IPS-15b (cell line): ENCODE measurements at regions not wholly inside any gene's neighbourhood (a gene's known extent, or its start where the extent isn't known, plus 50 kb on each side); places are given as distances from the start of the nearest gene placed in this dataset.
"Not testable (repeated sequence)": the region's sequence is repeated elsewhere in the genome, so short reads cannot be mapped to it uniquely, and the experiment has no call there.

Source experiments
- H3K27me3 ChIP-seq: one replicate; pipeline ENCODE4 v1.6.1; 2013; ENCODE audit warnings: low read length; ENCODE audit not compliant: control insufficient read depth, insufficient read depth
- H3K36me3 ChIP-seq: one replicate; pipeline ENCODE4 v1.6.1; 2013; ENCODE audit warnings: low read length; ENCODE audit not compliant: control insufficient read depth, insufficient read depth
- H3K4me1 ChIP-seq: one replicate; pipeline ENCODE4 v1.6.1; 2013; ENCODE audit warnings: mild to moderate bottlenecking, low read length; ENCODE audit not compliant: control insufficient read depth, insufficient read depth
- H3K4me3 ChIP-seq: one replicate; pipeline ENCODE4 v1.5.1; 2013; ENCODE audit warnings: low read depth, low read length
- H3K9ac ChIP-seq: one replicate; pipeline ENCODE4 v1.6.1; 2013; ENCODE audit warnings: low read depth, mild to moderate bottlenecking, low read length
- H3K9me3 ChIP-seq: one replicate; pipeline ENCODE4 v1.6.1; 2013; ENCODE audit warnings: mild to moderate bottlenecking, low read length; ENCODE audit not compliant: control insufficient read depth, insufficient read depth

DNA sequence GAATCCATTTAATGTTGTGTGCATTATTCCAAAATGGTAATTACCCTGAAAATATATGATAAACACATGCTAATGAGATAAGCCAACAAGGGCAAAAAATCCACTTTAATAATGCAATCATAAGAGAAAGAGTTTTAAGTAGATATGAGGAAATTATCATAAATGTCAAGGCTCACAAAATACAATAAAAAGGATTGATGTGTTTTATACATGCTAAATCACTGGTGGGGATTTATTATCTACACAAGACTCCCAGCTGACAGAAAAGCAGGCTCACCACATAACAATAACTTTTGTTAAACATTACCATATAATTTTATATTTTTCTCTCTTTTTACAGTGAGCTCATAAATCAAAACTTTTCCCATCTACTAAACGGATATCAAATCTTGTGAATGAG is 306.2 kb upstream of the GRAMD2B start:
- no peaks in the 10 kb centered on the region for H3K4me1 ChIP-seq
- no peaks in the 10 kb centered on the region for H3K27me3 ChIP-seq
- H3K9ac ChIP-seq = no peak overlapping the region
- H3K36me3 ChIP-seq = no peaks in the 10 kb centered on the region
- no peak overlapping the region for H3K4me3 ChIP-seq
- peaks cover 2% of the 10 kb centered on the region for H3K9me3 ChIP-seq

DNA sequence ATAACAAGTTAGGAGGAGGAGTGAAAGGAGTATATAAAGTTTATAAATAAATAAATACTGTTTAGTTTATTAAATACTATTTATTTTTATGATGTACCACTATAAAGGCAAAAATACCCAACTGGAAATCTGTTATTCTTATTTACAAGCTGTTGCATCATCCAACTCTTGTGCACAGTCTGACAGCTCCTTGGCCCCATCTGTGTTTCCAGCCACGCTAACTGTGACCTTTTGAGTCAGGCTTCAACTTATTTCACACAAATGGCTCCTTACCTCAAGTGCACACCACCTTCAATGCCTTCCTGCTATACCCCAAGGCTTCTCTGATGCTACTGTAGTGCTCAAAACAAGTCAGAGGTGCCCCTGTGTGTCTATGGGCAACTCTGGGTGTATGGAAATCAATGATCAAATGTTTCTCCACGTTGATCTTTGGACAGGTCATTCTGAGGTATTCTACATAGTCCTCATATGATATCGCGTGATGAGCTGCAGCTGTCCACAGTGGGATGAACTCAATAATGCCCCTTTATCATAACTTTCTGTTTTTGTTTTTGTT is 303.2 kb upstream of the GRAMD2B start:
- Histone ChIP-seq H3K9me3 (no peaks in the 10 kb centered on the region), H3K27me3 (no peaks in the 10 kb centered on the region), H3K36me3 (no peaks in the 10 kb centered on the region), H3K4me1 (peaks cover 9% of the 10 kb centered on the region), H3K4me3 (no peak overlapping the region), H3K9ac (no peak overlapping the region)

DNA sequence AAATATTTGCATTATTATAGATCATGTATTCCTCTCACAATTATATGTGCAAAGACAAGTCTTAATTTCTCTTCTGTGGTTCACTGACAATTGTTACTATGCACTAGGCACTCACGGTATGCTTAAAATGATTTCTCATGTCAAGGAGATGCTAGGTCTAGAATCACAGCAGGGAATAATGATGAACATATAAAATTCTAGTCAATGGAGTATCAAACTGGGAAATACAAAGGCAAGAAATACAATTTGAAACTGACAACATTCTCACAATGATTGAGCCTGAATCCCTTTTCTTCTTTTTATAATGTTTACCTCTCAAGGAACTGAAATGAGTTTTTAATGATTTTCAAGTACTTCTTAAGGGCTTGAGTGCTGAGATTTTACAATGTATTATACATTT is 302.3 kb upstream of the GRAMD2B start:
- Histone ChIP-seq H3K4me1 (peaks cover 12% of the 10 kb centered on the region), H3K9ac (no peak overlapping the region), H3K36me3 (no peaks in the 10 kb centered on the region), H3K4me3 (no peak overlapping the region), H3K27me3 (no peaks in the 10 kb centered on the region), H3K9me3 (no peaks in the 10 kb centered on the region)

DNA sequence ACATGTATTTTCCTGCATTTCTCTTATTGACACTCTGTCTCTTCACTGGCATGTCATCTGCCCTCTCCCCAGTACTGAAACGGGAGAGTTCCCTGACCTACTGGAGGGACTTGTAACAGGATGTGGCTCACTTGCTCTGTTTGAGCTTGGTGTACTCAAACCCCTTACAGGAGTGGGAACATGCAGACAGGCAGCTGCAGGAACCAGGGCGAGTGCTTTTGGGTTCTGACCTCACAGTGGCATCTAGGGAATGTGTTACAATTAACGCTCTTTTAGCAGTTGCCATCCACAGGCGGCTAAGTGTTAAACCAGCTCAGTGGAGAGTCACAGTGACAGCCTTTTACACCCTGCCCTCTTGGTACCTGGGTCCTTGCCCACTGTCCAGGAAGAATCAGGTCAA is 300.3 kb upstream of the GRAMD2B start:
- no peak overlapping the region for H3K9ac ChIP-seq
- no peaks in the 10 kb centered on the region for H3K36me3 ChIP-seq
- H3K4me3 ChIP-seq = no peak overlapping the region
- H3K9me3 ChIP-seq = no peaks in the 10 kb centered on the region
- H3K4me1 ChIP-seq = peaks cover 12% of the 10 kb centered on the region
- H3K27me3 ChIP-seq = no peaks in the 10 kb centered on the region

DNA sequence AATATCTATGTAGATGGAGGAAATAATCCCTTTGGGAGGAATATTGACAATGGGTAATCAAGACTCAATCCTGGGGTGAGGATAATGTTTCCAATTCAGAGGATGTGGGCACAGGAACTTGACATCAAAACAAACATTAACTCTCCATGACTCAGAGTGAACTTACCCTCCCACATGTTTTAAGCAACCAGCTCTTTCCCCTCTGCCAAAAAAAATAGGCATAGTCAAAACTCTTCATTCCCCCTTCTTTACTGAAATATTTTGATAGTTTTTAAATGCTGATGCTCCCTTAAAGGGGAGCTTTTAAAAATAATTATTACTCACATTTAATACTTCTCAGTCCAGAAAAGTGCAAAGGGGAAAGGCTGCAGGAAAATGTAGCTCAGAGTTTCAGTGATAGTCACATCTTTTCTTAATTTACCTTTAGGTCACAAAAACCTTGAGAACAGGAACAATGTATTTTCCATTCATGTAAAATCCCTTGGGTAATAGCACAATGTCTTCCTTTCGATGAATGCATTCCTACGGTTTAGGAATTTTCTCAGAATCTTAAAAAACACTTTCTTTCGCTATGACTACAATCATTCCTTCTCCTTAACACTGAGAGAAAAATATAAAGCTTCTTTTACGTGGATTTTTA is 298.4 kb upstream of the GRAMD2B start:
- no peaks in the 10 kb centered on the region for H3K27me3 ChIP-seq
- H3K9me3 ChIP-seq = no peaks in the 10 kb centered on the region

DNA sequence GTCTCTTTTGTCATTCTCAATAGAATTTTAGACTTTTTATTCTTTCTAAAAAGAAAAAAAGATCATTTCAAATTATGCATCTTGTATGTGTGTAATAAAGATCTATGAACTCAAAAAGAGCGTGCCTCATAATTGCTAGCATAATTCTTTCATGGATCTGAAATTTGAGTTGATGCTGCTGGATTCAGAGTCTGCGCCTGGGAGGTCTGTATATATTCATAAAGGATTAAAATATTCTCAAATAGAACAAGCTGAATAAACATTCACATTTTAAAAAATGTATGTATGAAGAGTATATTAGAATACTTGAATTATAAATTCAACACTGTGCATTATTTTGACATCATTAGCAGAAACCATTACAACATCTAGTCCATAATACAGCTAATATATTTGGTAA is 297.8 kb upstream of the GRAMD2B start:
- Histone ChIP-seq H3K36me3 (no peaks in the 10 kb centered on the region), H3K4me1 (peaks cover 12% of the 10 kb centered on the region), H3K9me3 (no peaks in the 10 kb centered on the region), H3K4me3 (no peak overlapping the region), H3K9ac (no peak overlapping the region), H3K27me3 (no peaks in the 10 kb centered on the region)

More for the DNA sequence above, 298.4 kb upstream of the GRAMD2B start:
- Histone ChIP-seq H3K4me1 (peaks cover 12% of the 10 kb centered on the region), H3K36me3 (no peaks in the 10 kb centered on the region), H3K9ac (no peak overlapping the region), H3K4me3 (no peak overlapping the region)

DNA sequence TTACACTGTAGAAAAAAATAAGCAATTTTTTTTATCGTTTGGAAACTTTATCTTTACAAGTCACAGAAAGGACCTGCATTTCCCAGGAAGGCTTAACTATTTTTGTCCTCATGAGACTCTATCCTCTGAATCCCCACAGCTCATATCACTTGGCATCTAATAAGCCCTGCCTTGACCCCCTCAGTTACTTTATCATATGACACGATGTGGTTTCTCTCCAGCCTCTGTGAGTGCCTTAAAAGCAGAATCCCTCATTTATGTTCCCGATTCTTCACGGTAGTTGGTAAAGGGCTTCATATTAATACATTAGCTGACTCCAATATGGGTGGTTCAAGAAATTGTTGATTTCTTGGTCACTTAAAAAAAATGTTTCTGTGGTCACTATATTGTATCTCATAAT is 296.6 kb upstream of the GRAMD2B start:
- Histone ChIP-seq H3K9ac (no peak overlapping the region), H3K27me3 (no peaks in the 10 kb centered on the region), H3K4me1 (peaks cover 12% of the 10 kb centered on the region), H3K9me3 (no peaks in the 10 kb centered on the region), H3K36me3 (no peaks in the 10 kb centered on the region), H3K4me3 (no peak overlapping the region)

DNA sequence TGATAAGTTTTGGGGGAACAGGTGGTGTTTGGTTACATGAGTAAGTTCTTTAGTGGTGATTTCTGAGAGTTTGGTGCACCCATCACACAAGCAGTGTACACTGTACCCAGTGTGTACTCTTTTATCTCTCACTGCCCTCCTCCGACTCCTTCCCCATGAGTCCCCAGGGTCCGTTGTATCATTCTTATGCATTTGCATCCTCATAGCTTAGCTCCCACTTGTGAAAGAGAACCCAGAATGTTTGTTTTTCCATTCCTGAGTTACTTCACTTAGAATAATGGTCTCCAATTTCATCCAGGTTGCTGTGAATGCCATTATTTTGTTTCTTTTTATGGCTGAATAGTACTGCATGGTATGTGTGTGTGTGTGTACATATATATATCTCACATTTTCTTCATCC is 295.8 kb upstream of the GRAMD2B start:
- peaks cover 12% of the 10 kb centered on the region for H3K4me1 ChIP-seq
- not testable (repeated sequence) for H3K9ac ChIP-seq, H3K36me3 ChIP-seq, H3K9me3 ChIP-seq, H3K27me3 ChIP-seq, H3K4me3 ChIP-seq

DNA sequence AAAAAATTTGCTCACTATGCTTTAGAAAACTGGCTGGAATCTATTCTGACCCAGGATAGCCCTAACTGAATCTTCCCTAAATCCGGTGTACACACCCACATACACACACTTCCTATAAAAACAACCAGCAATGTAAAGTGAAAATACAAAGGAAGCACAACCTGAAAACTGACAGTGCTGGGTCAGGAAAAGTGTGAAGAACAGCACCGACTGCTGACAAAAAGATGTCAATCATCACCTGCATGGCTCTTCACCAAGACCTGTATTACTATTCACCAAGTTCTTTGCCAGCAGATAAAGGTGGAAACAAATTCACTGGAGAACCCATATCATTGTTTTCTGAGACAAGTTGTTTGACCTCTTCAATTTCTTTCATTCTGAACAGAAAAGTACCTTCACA is 293.8 kb upstream of the GRAMD2B start:
- H3K27me3 ChIP-seq = no peaks in the 10 kb centered on the region
- H3K36me3 ChIP-seq = no peaks in the 10 kb centered on the region
- H3K4me1 ChIP-seq = peaks cover 7% of the 10 kb centered on the region
- no peak overlapping the region for H3K4me3 ChIP-seq
- no peak overlapping the region for H3K9ac ChIP-seq
- H3K9me3 ChIP-seq = no peaks in the 10 kb centered on the region

DNA sequence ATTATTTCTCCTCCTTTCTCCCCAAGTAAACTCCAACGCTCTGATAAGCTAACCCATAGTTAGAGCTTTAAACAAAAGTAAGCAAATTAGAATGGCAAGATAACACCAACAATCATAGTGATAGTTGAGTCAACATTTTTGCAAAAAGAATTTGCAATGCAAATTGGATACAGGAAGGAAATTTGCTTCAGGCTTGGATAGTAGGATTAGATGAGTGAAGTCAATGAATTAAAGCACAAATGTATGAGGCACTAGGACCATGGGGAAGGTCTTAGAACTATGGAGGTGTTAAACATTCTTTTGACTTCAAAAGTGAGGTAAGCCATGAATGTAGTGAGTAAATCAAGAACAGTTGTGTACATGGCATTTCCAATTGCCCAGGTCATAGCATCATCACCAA is 289.8 kb upstream of the GRAMD2B start:
- Histone ChIP-seq H3K4me3 (no peak overlapping the region), H3K36me3 (no peaks in the 10 kb centered on the region), H3K4me1 (no peaks in the 10 kb centered on the region), H3K9me3 (no peaks in the 10 kb centered on the region), H3K27me3 (no peaks in the 10 kb centered on the region), H3K9ac (no peak overlapping the region)

DNA sequence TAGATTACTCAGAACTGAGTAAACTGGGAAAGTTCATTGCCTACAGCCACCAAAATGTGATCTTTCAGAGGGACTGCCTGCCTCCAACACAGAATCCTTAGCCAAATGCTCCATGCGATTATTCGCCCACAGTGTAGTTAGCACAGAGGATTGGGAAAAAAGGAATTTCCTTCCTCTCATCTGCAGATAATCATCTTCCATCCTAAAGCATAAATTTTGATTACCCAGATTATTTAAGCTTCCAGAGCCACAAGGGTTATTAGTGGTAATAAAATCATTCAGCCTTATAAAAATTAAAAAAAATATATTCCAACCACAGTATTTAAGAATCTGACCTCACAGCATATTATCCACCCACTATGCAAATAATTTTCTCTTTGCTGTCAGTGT is 285.3 kb upstream of the GRAMD2B start:
- H3K4me1 ChIP-seq = peaks cover 9% of the 10 kb centered on the region
- H3K9me3 ChIP-seq = no peaks in the 10 kb centered on the region
- no peaks in the 10 kb centered on the region for H3K27me3 ChIP-seq
- no peaks in the 10 kb centered on the region for H3K36me3 ChIP-seq
- no peak overlapping the region for H3K9ac ChIP-seq
- no peak overlapping the region for H3K4me3 ChIP-seq

DNA sequence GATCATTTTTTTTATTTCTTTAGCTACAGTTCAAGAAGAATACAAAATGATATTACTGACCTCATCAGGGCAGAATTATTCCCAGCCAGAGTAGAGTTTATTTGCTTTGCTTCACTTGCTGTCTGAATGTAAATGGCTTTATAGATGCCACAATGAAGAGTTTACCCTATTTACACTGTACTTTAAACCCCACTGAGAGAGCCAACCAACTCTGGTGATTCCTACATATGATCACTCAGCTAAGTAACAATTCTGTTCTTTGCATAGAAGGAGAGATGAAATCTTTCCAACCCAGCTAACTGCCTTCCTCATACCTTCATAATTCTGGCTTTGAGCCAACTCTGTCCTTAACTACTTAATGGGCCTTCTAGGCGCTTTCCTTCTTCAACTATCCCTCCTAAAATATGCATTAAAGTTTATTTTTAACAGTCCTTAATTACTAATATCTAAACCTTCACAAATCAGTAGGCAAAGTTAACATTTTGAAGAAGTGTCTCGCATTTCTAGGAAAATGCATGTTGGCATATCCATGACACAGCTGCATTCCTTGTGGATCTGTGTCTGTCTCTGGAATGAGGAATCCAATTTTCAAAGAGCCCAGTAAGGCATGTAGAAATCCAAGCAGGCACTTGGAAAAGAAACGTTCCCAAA is 284.8 kb upstream of the GRAMD2B start:
- no peaks in the 10 kb centered on the region for H3K27me3 ChIP-seq
- no peak overlapping the region for H3K4me3 ChIP-seq
- no peaks in the 10 kb centered on the region for H3K9me3 ChIP-seq
- no peak overlapping the region for H3K9ac ChIP-seq
- peaks cover 9% of the 10 kb centered on the region for H3K4me1 ChIP-seq
- H3K36me3 ChIP-seq = no peaks in the 10 kb centered on the region
